Naive B cell (primary cell): ENCODE measurements at regions not wholly inside any gene's neighbourhood (a gene's known extent, or its start where the extent isn't known, plus 50 kb on each side); places are given as distances from the start of the nearest gene placed in this dataset.
A peak's percentile ranks its signal among the peaks of the same experiment; 100 is the strongest.

Experiments used
- ATAC-seq, 2 donors: fragments of 150-1000 bp; cut with Tn5 transposase; 2 replicates each; pipeline ENCODE4 v1.10.0; 2021; ENCODE audit warnings: low read depth in 2 of 2, mild to moderate bottlenecking in 2 of 2, moderate library complexity in 2 of 2
- DNase-seq: peaks from one replicate; pipeline ENCODE4 v3.0.0; 2022
- H3K27ac Mint-ChIP-seq, 6 donors: one replicate each; pipeline ENCODE4 v1.8.0; 2020 to 2022; ENCODE audit warnings: mild to moderate bottlenecking in 6 of 6, mixed read lengths in 6 of 6, moderate library complexity in 5 of 6, inconsistent platforms in 2 of 6
- H3K27me3 Mint-ChIP-seq, 3 donors: one replicate each; pipeline ENCODE4 v1.8.0; 2021 to 2022; ENCODE audit warnings: mixed read lengths in 3 of 3, mild to moderate bottlenecking in 1 of 3
- H3K36me3 Mint-ChIP-seq, 2 donors: one replicate each; pipeline ENCODE4 v1.8.0; 2020 to 2022; ENCODE audit warnings: mixed read lengths in 2 of 2, inconsistent platforms in 1 of 2, mild to moderate bottlenecking in 1 of 2
- H3K4me1 Mint-ChIP-seq, 3 donors: one replicate each; pipeline ENCODE4 v1.8.0; 2020 to 2022; ENCODE audit warnings: mixed read lengths in 3 of 3, inconsistent platforms in 1 of 3, mild to moderate bottlenecking in 1 of 3, moderate library complexity in 1 of 3
- H3K4me3 Mint-ChIP-seq, 8 donors: one replicate each; pipeline ENCODE4 v1.8.0; 2020 to 2022; ENCODE audit warnings: mild to moderate bottlenecking in 8 of 8, mixed read lengths in 8 of 8, moderate library complexity in 8 of 8, inconsistent platforms in 2 of 8
- H3K9me3 Mint-ChIP-seq, 7 donors: one replicate each; pipeline ENCODE4 v1.8.0; 2020 to 2022; ENCODE audit warnings: mixed read lengths in 7 of 7, mild to moderate bottlenecking in 5 of 7, inconsistent platforms in 2 of 7, moderate library complexity in 1 of 7

DNA sequence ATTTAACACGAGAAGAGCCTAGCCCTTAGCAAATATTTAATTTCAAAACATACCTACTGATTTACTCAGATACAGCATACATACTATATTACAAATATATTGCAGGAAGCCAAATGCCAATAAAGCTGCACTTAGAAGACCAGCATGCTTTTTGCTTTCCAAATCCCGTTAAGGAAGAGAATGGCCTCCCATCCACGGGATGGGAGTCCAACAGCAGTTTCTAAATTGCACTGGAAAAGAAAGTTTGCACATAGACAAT, 156.3 kb upstream of the FOXN3 start:
- H3K36me3 Mint-ChIP-seq: peaks cover 0 to 1% of the 10 kb centered on the region in 2 donors
- no peaks in the 10 kb centered on the region for H3K9me3 Mint-ChIP-seq
- ATAC-seq (no peak), DNase-seq (no peak)
- no peaks in the 10 kb centered on the region for H3K27me3 Mint-ChIP-seq
- no peak overlapping the region for H3K4me3 Mint-ChIP-seq
- peaks cover 34 to 60% (median 51%) of the 10 kb centered on the region in 3 donors for H3K4me1 Mint-ChIP-seq
- H3K27ac Mint-ChIP-seq: peak overlapping the region in 1 of 6 donors; percentile 56

- H3K27ac Mint-ChIP-seq: peak overlapping the region in 2 of 6 donors; percentile 15 to 86
- peaks cover 37 to 60% (median 54%) of the 10 kb centered on the region in 3 donors for H3K4me1 Mint-ChIP-seq
- no peaks in the 10 kb centered on the region for H3K9me3 Mint-ChIP-seq
- no peaks in the 10 kb centered on the region for H3K27me3 Mint-ChIP-seq
- no peak overlapping the region for H3K4me3 Mint-ChIP-seq
- H3K36me3 Mint-ChIP-seq: no peaks in the 10 kb centered on the region
- DNase-seq (no peak), ATAC-seq (no peak)
These were observed 155.8 kb upstream of the FOXN3 start for GRCh38 chr14:89572596-89573398.

DNA sequence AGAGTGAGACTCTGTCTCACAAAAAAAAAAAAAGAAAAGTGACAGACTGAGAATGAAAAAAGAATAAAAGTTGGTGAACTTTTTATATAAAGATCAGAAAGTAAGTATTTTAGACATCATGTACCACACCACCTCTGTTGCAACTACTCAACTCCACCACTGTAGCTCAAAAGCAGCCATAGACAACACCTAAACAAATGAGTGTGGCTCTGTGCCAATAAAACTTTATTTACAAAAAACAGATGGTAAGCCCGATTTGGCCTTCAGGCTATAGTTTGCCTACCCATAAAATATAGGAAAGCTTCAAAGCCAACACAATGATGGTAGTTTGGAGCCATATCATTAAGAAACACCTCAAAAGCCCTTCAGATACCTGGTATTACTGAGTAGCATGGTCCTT, 154.5 kb upstream of the FOXN3 start:
- Mint-ChIP-seq H3K27me3 (no peaks in the 10 kb centered on the region), H3K9me3 (no peaks in the 10 kb centered on the region), H3K4me3 (no peak overlapping the region), H3K36me3 (no peaks in the 10 kb centered on the region), H3K4me1 (peaks cover 42 to 70% (median 62%) of the 10 kb centered on the region in 3 donors), H3K27ac (no peak overlapping the region)
- DNase-seq: no peak
- ATAC-seq: peak in 1 of 2 donors; percentile 30

DNA sequence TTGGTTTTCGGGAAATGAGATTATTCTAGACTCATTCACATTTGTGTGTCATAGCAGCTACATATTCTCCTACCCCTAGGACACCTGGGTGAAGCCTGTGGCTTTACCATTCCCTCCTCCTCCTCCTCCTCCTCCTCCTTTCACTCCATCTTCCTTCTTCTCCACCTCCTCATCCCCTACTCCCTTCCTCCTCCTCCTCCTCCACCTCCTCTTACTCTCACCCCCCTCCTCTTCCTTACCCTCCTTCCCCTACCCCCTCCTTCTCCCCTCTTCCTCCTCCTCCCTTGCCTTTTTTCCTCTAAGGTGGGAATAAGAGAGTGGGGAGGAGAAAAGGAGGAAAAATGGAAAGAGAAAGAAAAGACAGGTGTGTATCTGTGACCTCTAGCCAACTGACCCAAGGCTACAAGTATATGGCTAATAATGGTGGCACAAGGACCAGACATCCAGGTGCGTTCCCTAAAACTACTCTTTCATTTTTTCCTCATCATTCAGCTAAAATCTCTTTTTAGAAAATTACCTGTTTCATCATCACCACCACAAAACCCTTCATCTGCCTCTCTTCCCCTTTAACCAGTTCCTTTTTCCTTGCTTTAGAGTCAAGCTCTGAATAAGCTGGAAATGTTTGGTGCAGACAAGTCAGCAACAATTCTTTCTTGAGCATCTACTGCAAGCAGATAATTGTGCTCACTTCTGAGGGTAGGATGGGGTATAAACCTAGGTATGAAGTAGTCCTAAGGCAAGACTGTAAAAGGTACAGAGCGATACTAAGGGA, 149.8 kb upstream of the FOXN3 start:
- peak overlapping the region in 4 of 6 donors; percentile 11 to 88 (median 40) for H3K27ac Mint-ChIP-seq
- H3K9me3 Mint-ChIP-seq: no peaks in the 10 kb centered on the region
- peaks cover 32 to 70% (median 64%) of the 10 kb centered on the region in 3 donors for H3K4me1 Mint-ChIP-seq

GRCh38 chr14:89566180-89566579, 149.1 kb upstream of the FOXN3 start:
- H3K27me3 Mint-ChIP-seq: no peaks in the 10 kb centered on the region
- DNase-seq (no peak), ATAC-seq (no peak)
- peaks cover 0 to 7% of the 10 kb centered on the region in 2 donors for H3K36me3 Mint-ChIP-seq
- no peak overlapping the region for H3K4me3 Mint-ChIP-seq
- no peaks in the 10 kb centered on the region for H3K9me3 Mint-ChIP-seq
- H3K27ac Mint-ChIP-seq: peak overlapping the region in 1 of 6 donors; percentile 11
- H3K4me1 Mint-ChIP-seq: peaks cover 32 to 75% (median 64%) of the 10 kb centered on the region in 3 donors

More for the DNA sequence above, 149.8 kb upstream of the FOXN3 start:
- ATAC-seq (no peak), DNase-seq (no peak)
- H3K4me3 Mint-ChIP-seq: no peak overlapping the region
- no peaks in the 10 kb centered on the region for H3K27me3 Mint-ChIP-seq
- H3K36me3 Mint-ChIP-seq: peaks cover 0 to under 1% of the 10 kb centered on the region in 2 donors

- H3K4me1 Mint-ChIP-seq: peaks cover 35 to 77% (median 63%) of the 10 kb centered on the region in 3 donors
- H3K36me3 Mint-ChIP-seq: peaks cover 0 to 11% of the 10 kb centered on the region in 2 donors
- H3K27me3 Mint-ChIP-seq: no peaks in the 10 kb centered on the region
- H3K9me3 Mint-ChIP-seq: no peaks in the 10 kb centered on the region
- H3K27ac Mint-ChIP-seq: peak overlapping the region in 1 of 6 donors; percentile 42
- DNase-seq: no peak
- no peak for ATAC-seq
- H3K4me3 Mint-ChIP-seq: no peak overlapping the region
These were observed 148.6 kb upstream of the FOXN3 start for GRCh38 chr14:89565607-89566006.

DNA sequence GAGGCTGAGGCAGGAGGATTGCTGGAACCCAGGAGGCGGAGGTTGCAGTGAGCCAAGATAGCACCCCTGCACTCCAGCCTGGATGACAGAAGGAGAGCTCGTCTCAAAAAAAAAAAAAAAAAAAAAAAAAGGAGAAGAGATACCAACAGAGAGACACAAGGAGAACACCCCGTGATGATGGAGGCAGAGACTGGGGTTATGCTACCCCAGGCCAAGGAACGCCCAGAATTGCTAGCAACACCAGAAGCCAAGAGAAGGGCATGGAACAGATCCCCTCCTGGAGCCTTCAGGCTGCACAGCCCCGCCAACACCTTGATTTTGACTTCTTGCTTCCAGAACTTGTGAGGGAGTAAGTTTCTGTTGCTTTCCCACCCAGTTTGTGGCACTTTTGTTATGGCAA, 148.0 kb upstream of the FOXN3 start:
- H3K27me3 Mint-ChIP-seq: no peaks in the 10 kb centered on the region
- H3K4me1 Mint-ChIP-seq: peaks cover 36 to 79% (median 63%) of the 10 kb centered on the region in 3 donors
- DNase-seq (no peak), ATAC-seq (no peak)
- no peaks in the 10 kb centered on the region for H3K9me3 Mint-ChIP-seq
- peaks cover 2 to 13% of the 10 kb centered on the region in 2 donors for H3K36me3 Mint-ChIP-seq
- no peak overlapping the region for H3K4me3 Mint-ChIP-seq
- H3K27ac Mint-ChIP-seq: peak overlapping the region in 1 of 6 donors; percentile 36

DNA sequence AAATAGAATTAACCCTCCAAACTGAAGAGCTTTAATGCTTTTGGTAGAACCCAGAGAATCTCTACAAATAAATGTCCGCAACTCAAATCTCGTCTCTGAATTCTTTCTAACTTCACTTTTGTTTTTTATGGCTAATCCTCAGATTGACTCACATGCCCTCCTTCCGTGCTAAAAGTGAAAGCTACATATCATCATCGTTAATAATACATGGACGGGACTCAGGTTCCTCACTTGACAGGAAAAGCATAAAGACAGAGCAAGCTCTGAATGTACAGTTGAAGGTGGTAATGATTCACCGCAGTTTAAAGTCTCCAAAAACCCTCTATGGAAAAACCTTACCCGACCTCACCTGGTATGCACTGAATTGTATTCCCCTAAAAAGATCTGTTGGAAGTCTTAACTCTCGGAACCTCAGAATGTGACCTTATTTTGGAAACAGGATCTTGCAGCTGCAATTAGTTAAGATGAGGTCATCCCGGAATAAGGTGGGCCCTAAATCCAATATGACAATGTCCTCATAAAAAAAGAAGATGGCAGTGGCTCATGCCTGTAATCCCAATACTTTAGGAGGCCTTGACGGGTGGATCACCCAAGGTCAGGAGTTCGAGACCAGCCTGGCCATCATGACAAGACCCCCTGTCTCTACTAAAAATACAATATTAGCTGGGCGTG, 147.4 kb upstream of the FOXN3 start:
- no peaks in the 10 kb centered on the region for H3K27me3 Mint-ChIP-seq
- ATAC-seq (no peak), DNase-seq (no peak)
- H3K4me3 Mint-ChIP-seq: no peak overlapping the region
- H3K36me3 Mint-ChIP-seq: peaks cover 7 to 17% of the 10 kb centered on the region in 2 donors
- no peaks in the 10 kb centered on the region for H3K9me3 Mint-ChIP-seq
- H3K4me1 Mint-ChIP-seq: peaks cover 37 to 78% (median 63%) of the 10 kb centered on the region in 3 donors
- peak overlapping the region in 4 of 6 donors; percentile 3 to 47 (median 29) for H3K27ac Mint-ChIP-seq

- Mint-ChIP-seq H3K27ac (peak overlapping the region in 2 of 6 donors; percentile 51 to 87), H3K4me3 (peak overlapping the region in 2 of 8 donors; percentile 23 to 29), H3K9me3 (no peaks in the 10 kb centered on the region), H3K27me3 (no peaks in the 10 kb centered on the region), H3K36me3 (peaks cover 7 to 17% of the 10 kb centered on the region in 2 donors), H3K4me1 (peaks cover 33 to 68% (median 54%) of the 10 kb centered on the region in 3 donors)
- no peak for ATAC-seq
- no peak for DNase-seq
These were observed 146.4 kb upstream of the FOXN3 start for GRCh38 chr14:89563471-89563870.

DNA sequence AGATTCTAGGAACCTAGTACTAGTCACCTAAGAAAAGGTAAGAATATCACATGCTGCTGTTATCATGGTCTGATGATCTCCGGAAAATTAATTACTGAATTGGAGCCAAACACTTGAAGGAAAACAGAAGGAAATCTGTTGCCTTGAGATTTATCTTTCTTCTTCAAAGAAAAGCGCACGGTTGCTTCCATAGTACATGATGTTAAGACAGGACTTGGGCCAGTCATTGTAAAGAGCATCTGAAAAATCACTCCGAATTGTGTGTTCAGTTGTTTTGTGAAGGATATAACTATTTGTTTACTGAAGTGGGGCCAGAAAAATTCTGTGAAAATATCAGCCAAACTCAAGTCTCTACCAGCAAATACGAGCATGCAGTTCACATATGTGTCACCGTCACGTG, 134.9 kb upstream of the FOXN3 start:
- no peaks in the 10 kb centered on the region for H3K27me3 Mint-ChIP-seq
- no peak for DNase-seq
- ATAC-seq: no peak
- H3K4me1 Mint-ChIP-seq: peaks cover 30 to 40% (median 31%) of the 10 kb centered on the region in 3 donors
- peak overlapping the region in 2 of 6 donors; percentile 36 to 76 for H3K27ac Mint-ChIP-seq
- no peak overlapping the region for H3K4me3 Mint-ChIP-seq
- peaks cover 0 to 4% of the 10 kb centered on the region in 2 donors for H3K36me3 Mint-ChIP-seq
- no peaks in the 10 kb centered on the region for H3K9me3 Mint-ChIP-seq

DNA sequence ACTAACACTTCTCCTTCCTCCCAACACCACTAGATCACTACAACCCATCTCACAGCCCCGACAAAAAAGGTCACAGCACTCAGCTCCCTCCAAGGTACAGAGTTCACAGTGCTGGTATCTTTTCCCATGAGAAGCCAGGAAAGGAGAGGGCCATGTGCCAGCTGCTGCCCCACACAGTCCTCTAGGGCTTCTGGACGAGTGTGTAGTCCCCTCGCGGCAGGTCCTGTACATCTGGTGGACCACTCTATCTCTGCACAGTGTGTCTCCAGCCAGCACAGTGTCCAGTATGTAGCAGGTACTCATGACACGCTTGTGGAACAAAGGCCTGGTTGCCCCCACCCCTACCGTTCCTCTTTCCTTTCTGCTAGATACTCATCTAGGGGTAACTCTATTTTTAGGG, 134.4 kb upstream of the FOXN3 start:
- ATAC-seq (no peak), DNase-seq (no peak)
- Mint-ChIP-seq H3K27ac (peak overlapping the region in 5 of 6 donors; percentile 2 to 78 (median 36)), H3K27me3 (no peaks in the 10 kb centered on the region), H3K36me3 (peaks cover 0 to 4% of the 10 kb centered on the region in 2 donors), H3K4me1 (peaks cover 26 to 38% (median 27%) of the 10 kb centered on the region in 3 donors), H3K4me3 (no peak overlapping the region), H3K9me3 (no peaks in the 10 kb centered on the region)

DNA sequence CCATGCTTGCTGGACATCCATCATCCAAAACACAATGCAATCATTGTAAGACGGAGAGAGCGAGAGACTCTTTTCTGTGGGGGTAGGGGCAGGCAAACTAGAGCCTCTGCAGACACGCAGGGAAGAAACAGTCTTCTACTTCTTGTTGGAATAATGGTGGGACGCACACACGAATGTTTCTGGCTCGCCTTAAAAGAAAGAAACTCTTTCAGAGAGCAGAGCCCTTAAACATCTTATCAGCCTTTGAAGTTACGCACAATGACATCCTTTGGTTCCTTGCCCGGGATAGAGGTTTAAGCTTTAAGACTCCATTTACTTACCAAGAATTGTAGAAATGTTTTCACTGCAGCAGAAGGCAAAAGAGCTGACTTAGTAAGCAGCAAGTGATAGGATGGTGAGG, 133.8 kb upstream of the FOXN3 start:
- Mint-ChIP-seq H3K27ac (peak overlapping the region in 1 of 6 donors; percentile 4), H3K4me1 (peaks cover 23 to 35% (median 26%) of the 10 kb centered on the region in 3 donors), H3K9me3 (no peaks in the 10 kb centered on the region), H3K27me3 (no peaks in the 10 kb centered on the region), H3K4me3 (no peak overlapping the region), H3K36me3 (peaks cover 0 to 4% of the 10 kb centered on the region in 2 donors)
- no peak for DNase-seq
- ATAC-seq: no peak

- ATAC-seq: no peak
- no peak overlapping the region for H3K4me3 Mint-ChIP-seq
These were observed 132.5 kb upstream of the FOXN3 start for GRCh38 chr14:89549381-89550125.

More at GRCh38 chr14:89549381-89550125, 132.5 kb upstream of the FOXN3 start:
- no peak for DNase-seq
- H3K4me1 Mint-ChIP-seq: peaks cover 21 to 35% (median 24%) of the 10 kb centered on the region in 3 donors
- H3K9me3 Mint-ChIP-seq: no peaks in the 10 kb centered on the region
- no peaks in the 10 kb centered on the region for H3K27me3 Mint-ChIP-seq
- peaks cover 0 to 4% of the 10 kb centered on the region in 2 donors for H3K36me3 Mint-ChIP-seq
- peak overlapping the region in 1 of 6 donors; percentile 84 for H3K27ac Mint-ChIP-seq
